ENCODE measurements at regions not wholly inside any gene's neighbourhood (a gene's known extent, or its start where the extent isn't known, plus 50 kb on each side); places are given as distances from the start of the nearest gene placed in this dataset.

GRCh38 chr2:143953451-143954030 lies 566.4 kb downstream of the ZEB2 start:
- DNase-seq (ENCODE audit: low spot score) = no peak

DNA sequence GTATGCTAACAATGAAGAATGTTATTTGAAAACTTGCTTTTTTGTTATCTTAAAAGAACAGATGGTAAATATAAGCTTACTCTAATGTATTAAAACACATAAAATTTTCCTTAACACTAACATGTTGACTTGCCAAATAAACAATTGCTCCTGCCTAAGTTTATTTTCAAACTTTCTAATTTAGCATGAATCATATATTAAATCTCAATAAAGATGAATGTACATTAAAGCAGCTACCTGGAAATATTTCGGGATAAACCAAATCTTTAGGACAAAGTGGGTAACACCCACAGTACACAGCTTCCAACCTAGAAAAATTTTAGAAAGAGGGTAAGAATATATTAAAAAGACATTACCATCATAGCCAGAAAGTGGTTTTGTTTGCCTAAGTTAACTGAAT lies 567.4 kb downstream of the ZEB2 start:
- DNase-seq (ENCODE audit: low spot score) = no peak

- no peak for DNase-seq (ENCODE audit: low spot score)
Observed at GRCh38 chr2:143950704-143951103, 569.2 kb downstream of the ZEB2 start.

GRCh38 chr2:143949121-143949848 lies 570.6 kb downstream of the ZEB2 start:
- peak; percentile 4 for DNase-seq (ENCODE audit: low spot score)

DNA sequence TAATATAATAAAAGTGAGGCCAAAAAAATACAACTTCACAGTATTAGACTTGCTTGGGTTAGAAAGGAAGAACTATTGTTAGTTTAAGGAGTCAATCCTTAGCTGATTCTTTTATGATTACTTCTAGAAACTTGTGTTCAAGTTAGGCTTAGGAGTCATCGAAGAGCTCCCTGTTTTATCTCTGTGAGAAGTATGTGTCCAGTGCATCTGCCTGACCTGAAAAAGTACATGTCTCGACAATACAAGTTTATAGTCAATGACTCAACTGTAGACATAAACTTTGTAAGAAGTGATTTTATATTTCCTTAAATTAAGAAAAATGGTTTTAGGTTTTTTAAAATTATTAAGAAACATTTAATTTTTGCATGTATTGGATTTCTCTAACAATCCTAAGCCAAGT lies 571.2 kb downstream of the ZEB2 start:
- no peak for DNase-seq (ENCODE audit: low spot score)

DNA sequence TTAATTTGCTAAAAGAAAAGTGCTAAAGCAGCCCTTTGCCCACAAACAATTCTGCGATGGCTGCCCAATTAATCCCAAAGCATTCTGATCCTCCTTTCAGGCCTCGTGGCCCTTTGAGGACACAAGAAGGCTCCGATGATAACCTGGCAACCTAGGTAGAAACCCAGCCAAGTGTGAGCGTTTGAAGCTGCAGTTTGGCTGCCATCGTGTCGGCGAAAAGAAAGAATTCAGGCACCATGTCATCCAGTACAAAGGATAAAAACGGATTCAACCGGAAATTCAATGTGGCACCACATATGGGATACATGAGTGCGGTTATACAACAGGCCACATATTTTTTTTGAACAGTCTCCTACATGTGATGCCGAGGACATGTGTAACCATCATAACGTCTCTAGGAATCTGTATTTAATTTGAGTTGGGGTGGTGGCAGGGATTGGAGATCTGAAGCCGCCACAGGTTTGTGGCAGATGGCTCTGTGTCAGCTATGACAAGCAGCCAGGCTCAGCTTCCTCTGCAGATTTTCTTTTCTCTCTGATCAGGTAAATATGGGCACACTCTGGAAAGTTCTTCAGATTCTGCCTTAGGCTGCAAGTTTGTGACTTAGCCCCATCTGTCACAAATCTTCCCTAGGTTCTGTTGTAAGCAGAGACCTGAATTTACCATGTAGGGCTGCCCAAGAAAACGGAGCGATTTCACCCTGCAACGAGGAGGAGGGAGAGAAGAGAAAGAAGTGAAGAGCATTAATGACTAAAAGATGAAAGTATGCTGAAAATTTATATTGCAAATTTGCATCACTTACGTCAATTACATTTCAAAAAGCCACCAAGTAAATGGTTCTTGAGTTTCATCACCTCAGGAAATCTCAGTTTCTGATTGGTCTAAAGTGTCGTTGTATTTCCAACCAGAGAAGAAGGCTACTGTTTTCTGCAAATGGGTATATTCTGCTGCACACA lies 573.2 kb downstream of the ZEB2 start:
- no peak for DNase-seq (ENCODE audit: low spot score)

DNA sequence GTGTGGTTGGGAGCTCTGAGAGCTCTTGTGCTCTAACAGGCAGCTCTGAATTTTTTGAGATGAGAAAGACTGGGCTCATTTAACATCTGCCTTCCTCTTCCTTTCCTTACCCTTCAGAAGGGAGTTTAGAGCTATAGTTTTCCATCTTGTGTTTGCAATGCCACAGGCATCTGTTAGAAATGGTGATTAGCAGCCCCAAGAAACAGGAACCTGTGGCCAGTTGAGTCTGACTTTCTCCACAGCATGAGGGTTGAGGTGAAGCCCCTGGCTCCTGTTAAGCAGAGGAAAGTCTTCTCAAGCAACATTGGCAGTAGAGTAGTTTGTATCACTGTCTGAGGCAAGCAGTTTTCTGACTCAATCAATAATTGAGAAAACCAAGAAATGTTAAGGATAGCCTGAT lies 577.4 kb downstream of the ZEB2 start:
- DNase-seq (ENCODE audit: low spot score) = no peak

- DNase-seq (ENCODE audit: low spot score) = no peak
Observed at GRCh38 chr2:143940720-143941119, 579.2 kb downstream of the ZEB2 start.

DNA sequence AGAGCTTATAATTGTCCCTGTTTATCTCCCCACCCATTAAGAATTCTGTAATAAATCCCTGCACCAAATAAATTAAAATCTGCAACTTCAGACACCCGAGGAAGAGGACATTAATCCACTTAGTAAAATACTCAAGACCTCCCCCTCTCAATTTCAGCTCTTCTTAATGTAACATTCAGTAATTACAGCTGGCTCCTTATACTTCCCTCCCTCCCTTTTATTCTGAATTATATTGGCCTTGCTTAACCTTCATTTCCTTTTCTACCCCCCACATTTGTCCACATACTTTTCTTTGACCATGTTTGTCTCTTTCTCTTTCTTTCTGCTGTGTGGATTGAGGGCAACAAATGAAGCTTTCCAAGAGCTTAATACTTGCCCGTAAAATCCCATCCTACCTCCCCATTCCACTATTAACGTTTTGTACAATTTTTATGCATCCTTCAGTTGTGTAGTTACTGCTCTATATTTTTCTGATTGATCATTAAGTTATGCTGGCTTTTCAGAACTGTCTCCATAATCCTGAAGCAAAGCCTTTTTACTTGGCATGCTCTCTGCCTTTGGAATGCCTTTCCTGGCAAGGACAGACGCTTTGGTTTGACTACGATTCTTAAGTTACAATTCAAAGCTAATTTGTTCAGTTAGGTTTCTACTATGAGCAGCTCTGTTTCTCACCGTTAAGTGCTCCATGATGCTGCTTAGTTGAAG lies 580.1 kb downstream of the ZEB2 start:
- no peak for DNase-seq (ENCODE audit: low spot score)

- DNase-seq (ENCODE audit: low spot score) = no peak
Observed at GRCh38 chr2:143937723-143938350, 582.1 kb downstream of the ZEB2 start.

DNA sequence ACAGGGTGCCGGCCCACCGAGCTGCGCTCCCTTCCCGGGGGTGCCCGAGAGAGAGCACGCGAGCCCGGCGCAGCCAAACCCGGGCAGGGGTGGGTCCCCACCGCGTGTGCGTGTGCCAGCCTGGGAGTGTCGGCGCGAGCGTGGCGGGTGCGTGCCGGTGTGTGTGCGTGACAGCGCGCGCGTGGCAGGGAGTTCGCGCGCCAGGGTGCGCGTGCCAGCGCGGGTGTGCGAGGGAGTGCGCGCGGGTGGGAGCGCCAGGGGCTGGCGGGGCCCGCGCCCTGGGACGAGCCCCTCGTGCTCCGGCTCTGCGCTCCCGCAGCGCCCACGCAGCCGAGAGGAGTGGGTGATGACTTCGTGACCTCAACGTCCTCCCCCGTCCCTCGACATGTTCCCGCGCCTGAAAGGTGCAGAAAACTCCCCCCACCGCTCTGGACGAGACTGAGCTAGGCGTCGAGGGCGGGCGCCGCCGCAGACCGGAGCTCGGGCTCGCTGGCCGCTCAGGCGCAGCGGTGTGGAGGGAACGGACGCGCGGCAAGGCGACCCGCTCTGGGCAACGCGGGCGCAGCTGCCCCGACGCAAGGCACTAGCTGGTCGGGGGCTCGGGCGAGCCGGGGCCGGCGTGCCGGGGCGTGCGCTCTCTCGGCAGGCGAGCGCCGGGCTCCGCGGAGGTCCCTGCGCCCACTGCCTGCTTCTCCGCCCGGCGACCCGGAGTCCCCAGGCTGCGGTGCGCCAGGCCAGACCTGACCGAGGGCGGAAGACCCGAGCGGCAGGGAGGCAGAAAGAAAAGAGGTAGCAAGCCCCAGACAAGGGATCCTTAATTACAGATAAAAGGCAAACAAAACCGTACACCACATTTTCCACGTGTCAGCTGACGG lies 582.8 kb downstream of the ZEB2 start:
- no peak for DNase-seq (ENCODE audit: low spot score)

DNA sequence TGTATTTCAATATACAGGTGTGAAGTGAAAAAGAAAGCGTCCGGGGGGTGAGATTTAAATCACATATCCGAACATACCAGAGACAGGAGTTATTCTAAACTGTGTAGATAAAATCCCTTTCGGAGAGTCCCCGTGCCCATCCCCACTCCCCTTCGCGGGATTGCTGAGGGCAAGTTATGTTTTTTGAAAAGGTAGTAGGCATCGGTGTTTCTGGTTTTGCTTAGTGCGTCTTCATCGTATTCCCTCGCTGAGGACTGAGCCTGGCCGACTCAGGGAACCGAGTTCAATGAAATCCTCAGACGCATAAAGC lies 583.4 kb downstream of the ZEB2 start:
- DNase-seq (ENCODE audit: low spot score) = no peak

DNA sequence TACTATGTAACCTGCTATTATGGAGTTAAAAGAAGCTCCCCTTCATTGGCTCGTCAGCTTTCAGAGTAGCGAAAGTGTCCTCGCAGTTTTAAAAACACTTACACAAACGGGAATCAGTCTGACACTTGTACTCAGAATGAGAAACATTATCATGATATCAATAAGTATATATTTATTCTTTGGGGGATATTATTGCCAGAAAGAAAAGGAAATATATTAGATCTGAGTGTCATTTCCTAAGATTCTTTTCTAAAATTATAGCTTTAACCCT lies 584.5 kb downstream of the ZEB2 start:
- DNase-seq (ENCODE audit: low spot score) = no peak

GRCh38 chr2:143934626-143935481 lies 585.1 kb downstream of the ZEB2 start:
- DNase-seq (ENCODE audit: low spot score) = no peak

DNA sequence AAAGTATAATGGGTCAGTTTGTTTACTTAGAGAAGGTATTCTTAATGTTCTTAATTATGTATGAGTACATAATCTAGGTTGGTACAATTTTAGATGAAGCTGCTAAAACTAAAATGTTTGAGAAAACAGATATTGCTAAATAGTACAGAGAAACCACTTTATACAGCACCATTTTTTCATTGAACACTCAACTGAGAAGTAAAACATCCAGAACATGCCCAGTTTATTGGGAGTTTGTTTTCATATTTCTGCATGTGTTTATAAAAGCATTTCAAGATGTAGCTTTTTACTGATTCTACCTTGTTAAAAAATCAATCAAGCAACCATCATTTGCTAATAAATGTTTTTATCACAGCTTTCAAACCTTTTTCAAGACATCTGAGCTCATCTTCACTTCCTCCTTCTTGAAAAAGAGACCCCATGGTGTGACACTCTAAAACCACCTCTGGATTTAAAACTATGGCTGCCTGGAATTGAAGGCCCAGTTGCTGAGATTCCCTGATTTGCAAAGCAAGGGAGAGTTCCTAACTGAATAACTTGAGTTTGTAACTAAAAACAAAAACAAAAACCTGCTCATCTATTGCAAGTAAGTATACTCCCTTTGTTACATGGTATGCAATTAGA lies 585.9 kb downstream of the ZEB2 start:
- DNase-seq (ENCODE audit: low spot score) = no peak

DNA sequence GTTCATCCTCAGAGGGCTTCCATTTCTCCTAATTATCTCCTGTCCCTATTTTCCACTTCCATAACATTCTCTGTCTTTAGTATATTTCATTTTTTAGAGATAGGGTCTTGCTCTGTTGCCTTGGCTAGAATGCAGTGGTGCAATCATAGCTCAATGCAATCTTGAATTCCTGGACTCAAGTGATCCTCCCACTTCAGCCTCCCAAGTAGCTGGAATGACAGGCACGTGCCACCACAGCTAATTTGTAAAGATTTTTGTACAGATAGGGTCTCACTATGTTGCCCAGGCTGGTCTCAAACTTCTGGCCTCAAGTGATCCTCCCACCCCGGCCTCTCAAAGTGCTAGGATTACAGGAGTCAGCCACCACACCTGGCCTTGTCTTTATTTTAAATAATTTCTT lies 589.0 kb downstream of the ZEB2 start:
- no peak for DNase-seq (ENCODE audit: low spot score)

- DNase-seq (ENCODE audit: low spot score) = no peak
Observed at GRCh38 chr2:143928613-143929012, 591.3 kb downstream of the ZEB2 start.

DNA sequence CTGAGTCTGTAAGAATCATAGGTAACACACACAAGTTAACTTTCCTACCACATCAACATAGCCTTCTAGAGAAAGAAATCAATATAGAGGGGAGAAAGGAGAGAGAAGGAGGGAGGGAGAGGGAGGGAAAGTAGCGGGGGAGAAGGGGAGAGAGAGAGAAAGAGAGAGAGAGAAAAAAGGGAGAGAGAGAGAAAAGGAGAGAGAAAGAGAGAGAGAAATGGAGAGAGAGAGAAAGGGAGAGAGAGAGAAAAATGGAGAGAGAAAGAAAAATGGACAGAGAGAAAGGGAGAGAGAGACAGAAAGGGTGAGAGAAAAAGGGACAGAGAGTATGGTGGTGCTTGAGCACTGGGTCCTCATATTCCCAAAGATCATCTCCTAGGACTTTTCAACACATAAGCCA lies 591.7 kb downstream of the ZEB2 start:
- no peak for DNase-seq (ENCODE audit: low spot score)

DNA sequence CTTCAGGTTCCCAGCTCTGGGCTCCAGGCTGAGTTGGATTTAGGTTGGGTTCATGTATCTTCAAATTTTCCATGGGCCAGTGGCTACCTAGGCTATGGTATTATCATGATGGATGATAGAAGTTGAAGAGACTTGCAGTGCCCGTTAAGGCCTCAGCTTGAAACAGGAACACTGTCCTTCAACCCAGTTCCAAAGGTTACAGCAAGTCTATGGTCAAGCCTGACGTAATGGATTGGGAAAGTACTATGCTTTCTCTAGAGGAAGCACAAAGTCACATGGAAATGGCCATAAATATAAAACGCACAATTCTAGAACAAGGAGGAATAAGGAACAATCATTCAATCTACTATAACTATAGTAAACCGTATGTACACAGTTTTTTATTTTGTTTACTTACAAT lies 593.2 kb downstream of the ZEB2 start:
- DNase-seq (ENCODE audit: low spot score) = no peak

Data from A172 (cell line).